CD14-positive monocyte (primary cell): ENCODE measurements at regions not wholly inside any gene's neighbourhood (a gene's known extent, or its start where the extent isn't known, plus 50 kb on each side); places are given as distances from the start of the nearest gene placed in this dataset.

Experiments used
- DNase-seq, 3 donors: peaks; one replicate each; pipeline ENCODE4 v3.0.0-alpha.2; 2011 to 2022
- H2AFZ ChIP-seq: 2 replicates; pipeline ENCODE4 v1.6.0; 2012; ENCODE audit warnings: mild to moderate bottlenecking, low read depth, low read length, inconsistent platforms; ENCODE audit not compliant: insufficient read depth, poor library complexity, severe bottlenecking
- H3K27ac ChIP-seq, 2 donors: 1 replicate in 1 of 2; 2 replicates in 1 of 2; pipeline ENCODE4 v1.5.1; 2012 to 2013; ENCODE audit warnings: low read length in 2 of 2, control low read depth in 1 of 2, inconsistent platforms in 1 of 2, low read depth in 1 of 2, mild to moderate bottlenecking in 1 of 2
- H3K27me3 ChIP-seq, 2 donors: one replicate each; pipeline versions ENCODE4 v1.6.0 to v1.6.1; 2011 to 2013; ENCODE audit warnings: low read length in 2 of 2; ENCODE audit not compliant: control insufficient read depth in 2 of 2, insufficient read depth in 2 of 2
- H3K36me3 ChIP-seq, 2 donors: replicated peaks in 1 of 2; 1 replicate in 1 of 2; 2 replicates in 1 of 2; pipeline versions ENCODE4 v1.5.1 to v1.6.1; 2012 to 2013; ENCODE audit warnings: low read length in 2 of 2, control low read depth in 1 of 2, inconsistent platforms in 1 of 2, mild to moderate bottlenecking in 1 of 2; ENCODE audit not compliant: insufficient read depth in 2 of 2, control insufficient read depth in 1 of 2
- H3K4me1 ChIP-seq, 2 donors: 1 replicate in 1 of 2; 2 replicates in 1 of 2; pipeline versions ENCODE4 v1.5.1 to v1.6.1; 2012 to 2013; ENCODE audit warnings: low read length in 2 of 2, control low read depth in 1 of 2, inconsistent platforms in 1 of 2, mild to moderate bottlenecking in 1 of 2, moderate library complexity in 1 of 2; ENCODE audit not compliant: insufficient read depth in 2 of 2, control insufficient read depth in 1 of 2
- H3K4me2 ChIP-seq: replicated peaks from 2 replicates; pipeline ENCODE3; 2012; ENCODE audit warnings: low read length, moderate library complexity, mild to moderate bottlenecking; ENCODE audit not compliant: poor library complexity, severe bottlenecking; ENCODE audit errors: extremely low read depth
- H3K4me3 ChIP-seq, 3 experiments: fragments of 200-600 bp in 1 of 3; sonication (generic) in 1 of 3; replicated peaks in 1 of 3; 1 replicate in 2 of 3; 2 replicates in 1 of 3; pipeline ENCODE4 v1.5.1; 2011 to 2013; ENCODE audit warnings: low read length in 3 of 3, mild to moderate bottlenecking in 3 of 3, control low read depth in 2 of 3, low read depth in 2 of 3, inconsistent platforms in 1 of 3, moderate library complexity in 1 of 3
- H3K79me2 ChIP-seq: 2 replicates; pipeline ENCODE4 v1.6.0; 2012; ENCODE audit warnings: mild to moderate bottlenecking, control low read depth, inconsistent platforms, low read length, moderate library complexity; ENCODE audit not compliant: insufficient read depth
- H3K9ac ChIP-seq: 2 replicates; pipeline ENCODE4 v1.6.0; 2017; ENCODE audit warnings: low read length, mild to moderate bottlenecking; ENCODE audit not compliant: insufficient read depth, poor library complexity, severe bottlenecking
- H3K9me3 ChIP-seq, 2 donors: replicated peaks in 1 of 2; 1 replicate in 1 of 2; 2 replicates in 1 of 2; pipeline versions ENCODE4 v1.5.1 to v1.6.1; 2012 to 2013; ENCODE audit warnings: low read length in 2 of 2, control low read depth in 1 of 2; ENCODE audit not compliant: control insufficient read depth in 1 of 2, insufficient read depth in 1 of 2
- H4K20me1 ChIP-seq: 2 replicates; pipeline ENCODE4 v1.6.0; 2012; ENCODE audit warnings: mild to moderate bottlenecking, low read length, control low read depth, moderate library complexity; ENCODE audit not compliant: insufficient read depth
- H3K27ac Mint-ChIP-seq, 7 donors: one replicate each; pipeline ENCODE4 v1.8.0; 2020; ENCODE audit warnings: mild to moderate bottlenecking in 7 of 7, mixed read lengths in 7 of 7, moderate library complexity in 6 of 7, inconsistent platforms in 2 of 7
- H3K27me3 Mint-ChIP-seq, 3 donors: one replicate each; pipeline ENCODE4 v1.8.0; 2021 to 2022; ENCODE audit warnings: low read depth in 3 of 3, mild to moderate bottlenecking in 3 of 3, mixed read lengths in 3 of 3, moderate library complexity in 3 of 3, inconsistent platforms in 1 of 3
- H3K36me3 Mint-ChIP-seq, 2 donors: one replicate each; pipeline ENCODE4 v1.8.0; 2020; ENCODE audit warnings: mixed read lengths in 2 of 2, inconsistent platforms in 1 of 2, mild to moderate bottlenecking in 1 of 2
- H3K4me1 Mint-ChIP-seq: one replicate; pipeline ENCODE4 v1.8.0; 2020; ENCODE audit warnings: mild to moderate bottlenecking, mixed read lengths
- H3K4me3 Mint-ChIP-seq, 2 donors: one replicate each; pipeline ENCODE4 v1.8.0; 2020; ENCODE audit warnings: mild to moderate bottlenecking in 2 of 2, mixed read lengths in 2 of 2, moderate library complexity in 1 of 2
- H3K9me3 Mint-ChIP-seq, 7 donors: one replicate each; pipeline ENCODE4 v1.8.0; 2020 to 2022; ENCODE audit warnings: mixed read lengths in 7 of 7, mild to moderate bottlenecking in 6 of 7, moderate library complexity in 6 of 7, inconsistent platforms in 2 of 7
- CTCF ChIP-seq: fragments of 200-600 bp; IDR thresholded peaks from one replicate; pipeline ENCODE4 v1.8.0; 2022; ENCODE audit warnings: antibody characterized with exemption, mild to moderate bottlenecking
- WGBS: methylation state at CpG from one replicate; pipeline ENCODE4 v1.1.5; 2013; ENCODE audit warnings: missing lambda C conversion rate; ENCODE audit not compliant: insufficient coverage; 5-methylcytosine and 5-hydroxymethylcytosine counted together
- intact Hi-C, 2 donors: fragments of 100-400 bp; cut with micrococcal nuclease; formaldehyde crosslinking; loops; one replicate each; pipeline versions ENCODE4 v1.15.0 to v1.15.1; 2023

GRCh38 chr5:4877579-4877978 lies 262.6 kb upstream of the ADAMTS16 start:
- H3K79me2 ChIP-seq, result no peaks in the 10 kb centered on the region
- H3K9me3 Mint-ChIP-seq, result no peaks in the 10 kb centered on the region
- H3K4me2 ChIP-seq, result no peak overlapping the region
- intact Hi-C loops, result no loop called here
- DNase-seq, result no peak
- no peak overlapping the region for H3K9ac ChIP-seq
- H2AFZ ChIP-seq, result no peak overlapping the region
- no peaks in the 10 kb centered on the region for H3K36me3 ChIP-seq
- 90% methylated on average over 2 of the region's 6 CpGs for WGBS
- no peak overlapping the region for H3K4me3 Mint-ChIP-seq
- H3K36me3 Mint-ChIP-seq, result no peaks in the 10 kb centered on the region
- H3K4me1 ChIP-seq, result no peaks in the 10 kb centered on the region
- H4K20me1 ChIP-seq, result no peaks in the 10 kb centered on the region
- no peak overlapping the region for H3K4me3 ChIP-seq
- no peaks in the 10 kb centered on the region for H3K27me3 ChIP-seq
- peaks cover 0 to 3% (median 0%) of the 10 kb centered on the region in 3 donors for H3K27me3 Mint-ChIP-seq
- no peaks in the 10 kb centered on the region for H3K4me1 Mint-ChIP-seq
- no peaks in the 10 kb centered on the region for H3K9me3 ChIP-seq
- no peak for TF ChIP-seq CTCF
- no peak overlapping the region for H3K27ac ChIP-seq
- no peak overlapping the region for H3K27ac Mint-ChIP-seq

GRCh38 chr5:4879075-4879474 lies 261.1 kb upstream of the ADAMTS16 start:
- intact Hi-C loops, result no loop called here
- Histone ChIP-seq H3K9me3 (no peaks in the 10 kb centered on the region), H3K27me3 (no peaks in the 10 kb centered on the region), H3K27ac (no peak overlapping the region), H3K79me2 (no peaks in the 10 kb centered on the region), H4K20me1 (no peaks in the 10 kb centered on the region), H2AFZ (no peak overlapping the region), H3K4me2 (no peak overlapping the region), H3K9ac (no peak overlapping the region), H3K36me3 (no peaks in the 10 kb centered on the region), H3K4me3 (no peak overlapping the region), H3K4me1 (no peaks in the 10 kb centered on the region)
- Mint-ChIP-seq H3K27ac (no peak overlapping the region), H3K27me3 (peaks cover 0 to 3% (median 0%) of the 10 kb centered on the region in 3 donors), H3K4me1 (no peaks in the 10 kb centered on the region), H3K4me3 (no peak overlapping the region), H3K9me3 (no peaks in the 10 kb centered on the region), H3K36me3 (no peaks in the 10 kb centered on the region)
- no peak for DNase-seq
- TF ChIP-seq CTCF, result no peak
- WGBS, result 94% methylated on average over 10 of the region's 10 CpGs
